ENCODE measurements at regions not wholly inside any gene's neighbourhood (a gene's known extent, or its start where the extent isn't known, plus 50 kb on each side); places are given as distances from the start of the nearest gene placed in this dataset.

DNA sequence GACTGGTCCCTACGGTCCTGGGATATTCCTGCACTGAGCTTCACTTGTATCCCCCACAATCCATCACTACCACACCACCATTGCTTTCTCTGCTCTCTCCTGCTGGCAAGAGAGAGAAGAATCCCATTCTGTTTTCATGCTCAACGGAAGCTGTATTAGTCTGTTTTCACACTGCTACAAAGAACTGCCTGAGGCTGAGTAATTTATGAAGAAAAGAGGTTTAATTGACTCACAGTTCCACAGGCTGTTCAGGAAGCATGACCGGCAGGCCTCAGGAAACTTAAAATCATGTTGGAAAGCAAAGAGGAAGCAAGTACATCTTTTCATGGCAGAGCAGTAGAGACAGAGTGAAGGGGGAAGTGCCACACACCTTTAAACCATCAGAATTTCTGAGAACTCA, 260.4 kb upstream of the LYZL1 start:
- DNase-seq (ENCODE audit: low spot score), result no peak

DNA sequence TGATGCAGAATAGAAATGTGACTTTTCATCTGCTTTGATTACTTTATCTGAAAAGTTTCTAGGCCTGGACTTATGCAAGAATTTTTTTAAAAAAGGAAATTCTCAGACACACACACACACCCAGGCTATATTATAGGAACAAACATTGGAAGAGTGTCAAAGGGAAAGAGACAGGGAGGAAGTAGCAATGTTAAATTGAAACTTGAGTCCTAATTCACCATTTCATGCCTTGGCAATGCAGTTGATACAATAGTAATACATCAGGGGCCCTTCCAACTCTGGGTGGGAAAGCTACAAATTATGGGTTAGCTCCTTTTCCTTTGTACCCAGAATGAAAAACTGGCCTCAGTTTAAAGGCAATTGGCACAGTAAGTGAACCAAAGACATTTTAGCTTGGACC, 258.0 kb upstream of the LYZL1 start:
- DNase-seq (ENCODE audit: low spot score), result no peak

DNA sequence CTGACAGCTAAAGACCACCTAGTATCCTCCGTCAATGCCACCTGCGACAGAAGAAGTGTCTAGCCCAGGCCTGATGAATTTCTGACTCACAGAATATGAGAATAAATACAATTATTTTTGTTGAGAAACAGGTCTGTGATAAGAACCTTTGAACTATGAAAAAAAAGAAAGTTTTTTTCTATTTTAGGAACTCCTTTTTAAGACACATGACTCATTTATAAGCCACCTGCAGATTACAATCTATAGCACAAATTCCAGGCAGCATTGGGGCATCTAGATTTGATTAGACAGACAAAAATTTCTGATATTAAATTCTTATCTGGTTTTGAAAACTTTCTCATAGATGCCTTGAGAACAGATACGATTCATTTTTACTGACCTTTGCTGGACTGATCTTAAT, 256.7 kb upstream of the LYZL1 start:
- DNase-seq (ENCODE audit: low spot score), result no peak

DNA sequence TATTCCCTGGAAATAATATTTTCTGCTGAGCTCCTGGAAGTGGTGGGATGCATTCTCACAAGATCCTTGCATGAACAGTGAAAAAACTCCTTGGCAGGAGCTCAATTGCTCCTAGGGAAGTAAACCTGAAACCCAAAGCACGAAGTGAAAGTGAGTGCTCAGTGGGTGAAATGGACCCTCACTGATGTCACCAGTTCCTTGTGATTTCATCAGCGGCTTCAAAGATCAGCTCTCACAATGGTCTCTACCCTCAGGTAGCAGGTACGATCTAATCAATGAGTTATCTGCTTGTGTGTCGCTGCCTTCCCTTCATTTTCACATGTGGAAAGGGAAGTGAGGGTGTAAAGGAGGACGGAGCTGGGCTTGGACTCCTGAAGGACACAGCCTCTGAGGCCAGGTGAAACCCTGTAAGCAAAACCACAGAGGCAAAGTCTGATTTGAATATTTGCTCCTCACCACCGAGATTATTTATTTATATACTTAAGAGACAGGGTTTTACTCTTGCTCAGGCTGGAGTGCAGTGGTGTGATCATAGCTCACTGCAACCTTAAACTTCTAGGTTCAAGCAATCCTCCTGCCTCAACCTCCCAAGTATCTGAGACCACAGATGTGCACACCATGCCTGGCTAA, 255.4 kb upstream of the LYZL1 start:
- no peak for DNase-seq (ENCODE audit: low spot score)

DNA sequence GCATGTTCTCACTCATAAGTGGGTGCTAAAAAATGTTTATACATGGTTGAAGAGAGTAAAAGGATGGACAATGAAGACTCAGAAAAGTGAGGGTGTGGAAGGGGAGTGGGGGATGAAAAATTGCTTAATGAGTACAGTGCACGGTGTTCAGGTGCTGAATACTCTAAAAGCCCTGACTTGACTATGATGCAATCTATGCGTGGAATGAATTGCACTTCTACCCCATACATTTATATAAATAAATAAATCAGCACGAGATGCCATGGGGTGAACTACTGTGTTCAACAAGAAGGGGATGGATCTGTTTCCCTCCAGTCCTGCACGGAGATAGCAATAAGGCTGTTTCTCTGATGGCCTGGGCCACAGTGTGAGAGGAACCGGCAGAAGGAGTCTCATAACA, 254.3 kb upstream of the LYZL1 start:
- no peak for DNase-seq (ENCODE audit: low spot score)

DNA sequence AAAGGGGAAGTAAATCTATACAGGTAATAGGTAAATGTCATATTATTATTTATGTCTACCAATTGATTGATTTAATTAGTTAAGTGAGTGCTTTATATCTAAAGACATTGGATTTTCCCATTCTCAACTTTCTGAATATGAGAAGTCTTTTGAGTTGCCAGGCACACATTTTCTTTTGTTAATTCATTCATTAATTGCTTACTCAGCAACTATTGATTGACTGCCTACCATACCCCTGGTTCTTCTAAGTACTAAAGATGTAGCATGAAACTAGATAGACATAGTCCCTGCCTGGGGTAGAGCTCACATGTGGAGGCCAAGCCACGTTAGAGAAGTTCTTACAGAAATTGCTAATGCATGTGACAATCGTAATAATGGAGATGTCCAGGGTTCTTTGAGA, 253.1 kb upstream of the LYZL1 start:
- DNase-seq (ENCODE audit: low spot score), result no peak

DNA sequence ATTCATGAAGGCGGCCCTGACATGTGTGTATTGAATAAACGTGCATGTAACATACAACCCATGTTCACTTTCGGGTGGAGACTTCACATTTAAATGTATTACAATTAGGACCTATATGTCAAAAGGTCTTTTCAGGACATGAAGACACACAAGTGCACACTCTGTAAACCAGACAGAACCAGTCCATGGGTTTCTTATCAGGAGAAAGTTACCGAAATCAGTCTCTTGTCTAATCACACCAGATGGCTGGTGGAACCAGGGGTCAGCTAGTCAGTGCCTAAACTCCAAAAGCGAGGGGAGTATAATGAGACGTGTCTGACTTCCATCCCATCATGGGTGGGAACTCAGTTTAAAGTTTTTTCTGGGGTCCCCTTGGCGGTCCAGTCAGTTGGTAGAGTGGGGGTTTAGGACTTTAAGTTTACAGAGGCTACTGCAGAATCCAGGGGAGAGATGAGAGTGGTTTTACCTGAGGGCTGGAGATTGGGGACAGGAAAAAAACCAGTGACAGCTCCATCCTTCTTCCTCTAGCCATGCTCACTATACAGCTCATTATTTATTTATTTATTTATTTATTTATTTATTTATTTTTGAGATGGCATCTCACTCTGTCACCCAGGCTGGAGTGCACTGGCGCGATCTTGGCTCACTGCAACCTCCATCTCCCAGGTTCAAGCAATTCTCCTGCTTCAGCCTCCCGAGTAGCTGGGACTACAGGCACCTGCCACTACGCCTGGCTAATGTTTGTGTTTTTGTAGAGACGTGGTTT, 251.3 kb upstream of the LYZL1 start:
- no peak for DNase-seq (ENCODE audit: low spot score)

DNA sequence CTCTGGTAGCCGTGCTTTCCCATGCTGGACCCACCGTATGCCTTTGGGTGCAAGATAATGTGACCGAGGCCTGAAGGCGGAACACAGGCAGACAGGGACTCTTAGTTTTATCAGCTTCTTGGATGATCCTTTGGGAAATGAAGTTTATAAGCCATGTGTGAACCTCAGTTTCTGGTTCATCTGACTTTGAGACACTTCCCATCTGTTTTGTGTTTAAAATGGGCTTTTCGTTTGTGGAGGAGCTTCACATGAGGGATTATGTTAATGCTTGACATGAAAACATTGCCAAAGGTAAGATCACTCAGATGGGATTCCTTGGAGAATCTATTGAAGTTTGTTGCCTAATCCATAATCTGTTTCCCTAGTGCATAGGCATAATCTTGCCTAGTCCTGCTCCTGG, 249.8 kb upstream of the LYZL1 start:
- DNase-seq (ENCODE audit: low spot score), result no peak

DNA sequence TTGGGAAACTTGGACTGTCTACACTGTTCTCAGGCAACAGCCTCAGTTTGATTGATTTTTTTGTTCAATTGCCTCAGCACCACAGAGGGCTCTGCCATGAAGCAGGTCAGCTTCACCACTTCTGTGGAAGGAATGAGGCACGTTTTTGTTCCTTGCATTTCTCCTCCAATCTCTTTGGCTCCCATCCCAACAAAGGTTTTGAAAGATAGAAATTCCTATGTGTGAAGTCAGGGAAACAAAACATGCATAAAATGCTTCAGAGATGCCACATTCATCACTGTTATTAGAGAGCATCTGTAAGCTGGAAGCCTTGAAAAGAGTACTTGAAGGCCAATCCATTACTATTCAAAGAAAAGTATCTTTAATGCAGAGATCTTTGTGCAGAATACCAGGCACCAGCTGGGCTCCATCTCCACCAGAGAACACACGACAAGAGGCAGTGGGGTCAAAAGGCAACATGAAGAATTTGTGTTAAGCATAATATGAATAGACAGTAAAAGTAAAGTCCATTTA, 249.1 kb upstream of the LYZL1 start:
- no peak for DNase-seq (ENCODE audit: low spot score)

DNA sequence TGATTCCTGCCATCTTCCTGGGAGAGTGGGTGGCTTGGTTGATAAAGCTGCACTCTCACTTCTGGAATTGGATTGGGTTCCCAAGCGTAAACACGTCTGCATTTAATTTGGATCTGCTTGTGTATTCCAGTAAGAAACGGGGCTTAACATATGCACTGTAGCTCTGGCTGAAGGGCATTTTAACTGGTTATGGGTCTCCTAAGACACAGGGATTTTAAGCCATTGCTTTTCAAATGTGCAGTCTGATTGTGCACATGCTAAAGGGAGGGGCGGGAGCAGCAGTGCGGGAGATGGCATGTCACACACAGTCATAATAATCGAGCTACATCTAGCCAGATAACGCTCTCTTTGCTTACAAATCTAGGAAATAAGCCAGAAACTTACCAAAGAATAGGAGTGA, 247.3 kb upstream of the LYZL1 start:
- DNase-seq (ENCODE audit: low spot score), result no peak

DNA sequence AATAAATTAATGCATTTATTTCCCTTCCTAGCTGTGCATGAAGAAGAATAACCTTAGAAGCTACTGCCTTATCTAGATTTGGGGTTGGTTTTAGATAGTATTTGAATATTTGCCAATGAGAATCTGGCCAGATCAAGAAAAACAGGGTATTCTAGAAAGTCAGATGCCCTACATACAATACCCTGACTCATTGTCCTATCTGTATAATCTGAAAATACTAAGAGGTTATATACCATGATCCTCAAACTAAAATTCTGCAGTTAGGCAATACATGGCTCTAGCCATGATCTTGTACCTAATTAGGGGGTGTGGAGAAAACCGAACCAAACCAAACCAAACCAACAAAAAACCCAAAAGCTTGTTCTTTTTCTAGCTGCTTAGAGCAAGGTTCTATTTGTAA, 240.4 kb upstream of the LYZL1 start:
- DNase-seq (ENCODE audit: low spot score), result no peak

DNA sequence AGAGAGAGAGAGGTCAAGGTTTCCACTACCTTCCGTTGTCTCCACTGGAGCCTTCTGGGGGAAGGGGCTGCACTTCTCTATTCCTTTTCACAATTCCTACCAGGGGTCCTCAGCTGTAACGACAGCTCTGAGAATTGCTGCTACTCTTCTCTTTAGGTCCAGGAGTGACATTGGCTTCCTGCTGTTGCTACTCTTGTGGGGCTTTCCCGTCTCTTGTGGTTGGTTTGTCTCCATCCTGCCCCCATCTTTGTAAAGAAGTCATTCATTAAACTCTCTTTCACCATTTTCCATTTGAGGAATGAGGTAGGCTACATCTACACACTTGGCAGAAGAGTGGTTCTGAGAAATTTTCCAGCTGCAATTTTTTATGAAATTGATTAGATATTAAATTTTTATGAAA, 238.8 kb upstream of the LYZL1 start:
- no peak for DNase-seq (ENCODE audit: low spot score)

DNA sequence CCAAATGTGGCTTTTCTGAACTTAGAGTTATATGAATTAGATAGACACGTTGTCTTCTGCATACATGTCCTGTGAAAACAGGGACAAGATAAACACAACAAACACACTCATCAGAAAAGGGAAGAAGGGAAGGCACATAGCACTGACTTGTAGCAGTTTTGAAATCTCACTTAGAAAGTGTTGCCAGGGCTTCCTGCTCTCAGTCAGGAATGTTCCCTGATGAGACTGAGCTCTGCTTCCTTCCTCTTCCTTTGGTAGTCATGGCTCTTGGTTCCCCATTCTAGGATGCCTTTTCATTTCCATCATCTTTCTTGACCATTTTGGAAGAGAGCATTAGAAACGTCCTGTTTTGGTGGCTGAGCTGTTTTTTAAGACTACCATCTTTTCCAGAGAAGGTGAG, 233.8 kb upstream of the LYZL1 start:
- DNase-seq (ENCODE audit: low spot score), result no peak

DNA sequence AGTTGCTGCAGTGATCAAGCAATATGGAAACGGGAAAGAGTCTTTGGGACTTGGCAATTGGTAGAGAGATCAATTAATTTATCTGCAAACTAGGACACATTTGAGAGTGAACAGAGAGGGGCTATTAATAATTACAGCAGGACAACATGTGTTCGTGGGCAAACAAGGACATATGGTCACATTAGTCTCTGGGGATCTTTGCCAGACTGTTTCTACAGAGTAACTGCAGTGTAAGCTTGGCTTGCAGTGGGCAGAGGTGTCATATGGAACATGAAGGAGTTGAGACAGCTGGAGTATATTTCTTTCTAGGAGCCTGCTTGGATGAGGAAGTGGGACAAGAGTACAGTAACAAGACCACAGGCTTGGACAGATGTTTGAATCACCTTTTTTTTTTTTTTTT, 232.1 kb upstream of the LYZL1 start:
- DNase-seq (ENCODE audit: low spot score), result no peak

DNA sequence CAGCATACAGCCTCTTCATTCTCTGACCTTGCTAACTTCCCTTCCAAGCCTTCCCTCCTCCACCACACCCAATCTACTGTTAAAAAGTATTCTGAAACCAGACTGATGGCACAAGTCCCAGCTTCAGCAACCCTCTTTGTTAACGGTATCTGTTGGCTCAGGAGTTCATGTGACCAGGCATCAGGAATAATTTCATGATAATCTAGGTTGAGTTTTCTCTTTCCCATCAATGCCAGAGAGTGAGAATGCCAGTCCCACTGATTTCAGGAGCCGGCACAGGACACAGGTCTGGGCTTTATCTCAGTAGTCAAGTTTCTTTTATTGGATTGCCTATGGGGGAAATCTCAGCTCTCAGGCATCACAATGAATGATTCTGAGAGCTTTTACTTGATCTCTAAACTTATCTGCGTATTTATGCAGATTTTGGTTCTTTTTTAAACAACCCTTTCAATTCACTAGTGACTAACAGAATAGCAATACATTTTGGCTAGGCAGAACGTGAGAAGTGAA, 231.0 kb upstream of the LYZL1 start:
- peak; percentile 30 for DNase-seq (ENCODE audit: low spot score)

DNA sequence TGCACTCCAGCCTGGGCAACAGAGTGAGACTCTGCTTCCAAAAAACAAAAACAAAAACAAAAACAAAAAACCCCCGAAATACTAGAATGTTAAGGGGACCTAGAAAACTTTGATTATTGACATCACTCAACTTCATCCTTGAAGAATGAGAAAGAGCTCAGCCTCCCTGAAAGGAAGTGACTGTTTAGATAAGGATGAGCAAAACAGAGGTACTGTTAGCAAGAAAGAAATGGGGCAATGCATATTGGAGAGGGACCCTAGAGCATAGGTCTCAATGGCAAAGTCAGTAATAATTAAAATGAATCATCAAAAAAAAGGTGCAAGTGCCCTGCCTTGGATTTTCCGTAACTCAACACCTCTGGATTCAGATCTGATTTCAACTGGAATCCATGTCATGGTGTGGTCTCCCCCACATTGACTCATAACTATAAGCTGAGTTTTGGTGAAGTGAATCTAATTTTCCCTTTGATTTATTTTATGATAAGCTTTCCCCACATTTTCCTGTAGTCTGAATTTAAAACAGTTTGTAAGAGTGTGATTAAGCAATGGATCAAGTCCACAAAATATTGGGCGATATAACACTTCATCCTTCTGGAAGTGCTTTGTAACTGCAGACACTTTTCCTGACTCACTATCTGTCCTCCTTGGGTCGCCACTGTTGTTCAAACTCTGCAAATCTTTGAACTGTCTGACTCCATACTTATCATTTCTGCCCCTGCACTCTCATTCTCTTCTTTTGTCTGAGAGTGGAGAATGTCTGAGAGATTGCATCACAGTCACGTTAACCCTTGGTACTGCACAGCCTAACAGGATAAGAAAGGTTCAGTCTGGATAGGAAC, 224.8 kb upstream of the LYZL1 start:
- no peak for DNase-seq (ENCODE audit: low spot score)

DNA sequence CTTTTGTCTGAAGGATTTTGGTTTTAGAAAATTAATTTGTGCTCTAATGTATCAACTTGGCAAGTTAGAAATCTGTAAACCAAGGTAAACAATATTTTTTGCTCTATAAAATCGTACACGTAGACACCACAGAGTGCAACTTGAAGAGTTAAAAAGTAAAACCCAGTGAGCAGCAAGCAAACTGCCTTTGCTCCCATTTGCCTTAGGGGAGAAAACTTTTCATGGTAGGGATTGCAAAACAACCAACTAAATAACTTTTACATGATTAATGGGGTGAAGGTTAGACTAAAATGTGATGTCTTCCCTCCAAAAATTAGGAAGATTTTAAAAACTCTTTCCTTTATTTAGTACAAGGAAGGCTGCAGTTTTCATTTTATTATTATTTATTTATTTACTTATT, 224.2 kb upstream of the LYZL1 start:
- DNase-seq (ENCODE audit: low spot score), result no peak

DNA sequence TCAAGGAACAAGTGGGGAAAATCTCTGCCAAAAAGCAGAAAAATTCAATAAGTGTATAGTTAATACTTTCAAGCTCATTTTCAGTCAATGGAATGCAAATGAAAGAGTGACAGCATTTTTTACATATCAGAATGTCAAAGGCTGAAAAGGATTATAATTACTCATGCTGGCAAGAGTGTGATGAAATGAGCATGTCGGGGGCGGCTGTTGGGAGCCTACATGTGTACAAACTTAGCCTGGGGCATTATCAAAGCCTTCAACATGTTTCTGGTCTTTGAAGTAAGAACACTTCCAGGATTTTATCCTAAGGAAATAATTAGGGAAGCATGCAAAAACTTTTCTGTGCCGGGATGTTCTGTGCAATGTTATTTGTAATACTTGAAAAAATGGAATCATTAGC, 221.7 kb upstream of the LYZL1 start:
- DNase-seq (ENCODE audit: low spot score), result peak; percentile 56

DNA sequence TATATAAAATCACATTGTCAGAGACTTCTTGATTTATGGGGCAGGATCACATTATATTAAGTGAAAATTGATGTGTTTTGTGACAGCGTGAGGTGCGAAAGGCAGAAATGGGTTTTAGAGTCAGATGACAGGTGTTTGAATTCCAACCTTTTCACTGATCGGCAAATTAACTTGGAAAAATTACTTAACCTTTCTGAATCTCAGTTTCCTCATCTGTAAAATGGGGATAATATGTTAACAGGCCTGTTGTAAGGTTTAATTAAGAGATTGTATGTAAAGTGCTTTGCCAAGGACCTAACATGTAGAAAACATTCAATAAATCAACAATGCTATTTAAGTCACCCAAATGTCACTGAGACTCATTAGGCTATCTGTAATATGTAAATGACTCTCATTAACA, 221.2 kb upstream of the LYZL1 start:
- DNase-seq (ENCODE audit: low spot score), result no peak

DNA sequence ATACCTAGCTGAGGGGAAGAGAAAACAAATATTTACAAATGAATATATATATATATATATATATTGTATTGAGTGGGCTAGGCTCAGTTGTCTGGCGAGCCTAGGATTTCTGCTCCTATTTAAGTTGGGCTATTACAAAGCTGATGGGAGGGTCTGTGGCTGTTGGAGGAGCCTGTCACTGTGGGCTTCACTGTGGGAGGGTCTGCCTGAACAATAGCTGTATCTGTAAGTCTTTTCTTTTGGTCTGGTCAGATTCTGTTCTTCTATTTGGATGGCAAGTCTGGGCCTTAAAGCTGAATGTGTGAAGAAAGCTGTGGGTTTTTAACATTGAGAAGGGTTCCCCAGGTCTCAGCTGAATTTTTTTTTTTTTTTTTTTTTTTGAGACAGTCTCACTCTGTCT, 220.6 kb upstream of the LYZL1 start:
- no peak for DNase-seq (ENCODE audit: low spot score)

DNA sequence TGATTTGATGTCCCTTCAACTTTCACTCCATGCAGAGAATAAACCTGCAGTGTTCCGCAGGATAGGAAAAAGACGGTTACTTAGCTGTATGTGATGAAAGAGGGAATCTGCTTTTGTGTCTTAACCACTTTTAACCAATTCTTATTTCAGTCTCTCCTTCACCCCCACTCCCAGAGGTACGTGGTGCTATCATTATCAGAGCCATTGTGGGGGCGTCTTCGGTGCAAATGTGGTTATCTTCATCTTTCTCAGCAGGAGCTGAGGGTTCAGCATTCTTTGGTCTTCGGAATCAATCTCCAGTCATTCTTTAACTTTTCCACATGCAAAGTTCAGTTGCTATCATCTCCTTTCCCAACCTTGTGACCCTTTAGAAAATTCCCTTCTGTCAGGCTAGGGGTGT, 219.9 kb upstream of the LYZL1 start:
- DNase-seq (ENCODE audit: low spot score), result no peak

DNA sequence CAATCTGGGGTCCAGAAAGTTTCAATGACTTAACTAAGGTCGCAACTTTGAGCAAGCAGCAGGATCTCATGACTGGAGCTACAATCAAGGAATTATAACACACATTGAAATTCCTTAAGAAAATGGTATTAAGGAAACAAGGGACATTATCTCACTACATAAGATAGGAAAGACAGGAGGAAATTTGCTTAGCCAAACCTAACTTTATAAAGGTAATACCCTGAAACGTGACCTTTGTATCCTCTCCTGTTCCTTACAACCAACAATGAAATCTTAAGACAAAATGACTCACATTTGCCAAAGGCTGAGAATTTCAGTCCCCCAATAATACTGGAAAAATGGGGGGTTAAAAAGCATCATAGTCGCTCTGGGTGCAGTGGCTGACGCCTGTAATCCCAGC, 218.9 kb upstream of the LYZL1 start:
- DNase-seq (ENCODE audit: low spot score), result no peak

DNA sequence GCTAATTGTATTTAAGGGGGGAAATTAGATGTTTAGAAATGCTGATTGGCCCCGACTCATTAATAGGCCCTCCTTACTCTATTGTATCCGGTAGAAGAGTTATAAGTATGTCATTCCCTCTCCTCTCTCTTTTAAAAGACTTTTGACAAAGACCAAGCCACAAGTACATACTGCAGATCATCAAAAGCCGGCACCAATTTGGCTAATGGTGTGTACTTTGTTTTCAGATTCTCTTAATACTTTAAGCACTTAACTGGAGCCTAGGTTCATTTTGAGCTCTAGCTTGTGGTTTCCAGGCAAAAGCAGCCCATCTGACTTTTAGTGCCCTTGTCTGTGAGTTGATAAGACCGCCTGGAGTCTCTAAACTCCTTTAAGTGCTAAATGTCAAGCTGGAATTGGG, 210.0 kb upstream of the LYZL1 start:
- DNase-seq (ENCODE audit: low spot score), result no peak
